GM19468 (cell line): ENCODE measurements at regions not wholly inside any gene's neighbourhood (a gene's known extent, or its start where the extent isn't known, plus 50 kb on each side); places are given as distances from the start of the nearest gene placed in this dataset.

Source experiments
- ATAC-seq: cut with Tn5 transposase; IDR thresholded peaks from one replicate; pipeline ENCODE4 v1.9.1; 2021; ENCODE audit warnings: mild to moderate bottlenecking, moderate library complexity, moderate number of reproducible peaks; ENCODE audit not compliant: unreplicated experiment; ENCODE audit errors: extremely low read depth

GRCh38 chr4:181437895-181438294 lies 805.3 kb upstream of the TENM3 start:
- ATAC-seq, result no peak

- no peak for ATAC-seq
Measured at GRCh38 chr4:181438641-181439040, 804.6 kb upstream of the TENM3 start.

GRCh38 chr4:181443021-181443420 lies 800.2 kb upstream of the TENM3 start:
- no peak for ATAC-seq

DNA sequence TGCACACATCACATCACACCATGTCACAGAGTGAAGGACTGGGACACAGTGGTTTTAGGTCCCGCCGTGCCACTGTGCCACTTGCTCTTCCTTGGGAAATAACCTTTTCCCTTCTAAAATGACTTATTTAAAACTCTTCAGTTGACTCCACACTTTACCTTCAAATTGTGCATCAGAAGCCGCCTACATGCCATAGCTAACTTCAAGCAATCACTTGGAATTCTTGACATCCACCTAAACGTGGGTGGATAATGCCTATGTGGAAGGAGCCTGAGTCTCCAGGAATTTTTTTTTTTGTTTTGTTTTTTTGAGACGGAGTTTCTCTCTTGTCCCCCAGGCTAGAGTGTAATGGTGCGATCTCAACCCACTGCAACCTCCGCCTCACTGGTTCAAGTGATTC lies 777.4 kb upstream of the TENM3 start:
- no peak for ATAC-seq

GRCh38 chr4:181468451-181468850 lies 774.8 kb upstream of the TENM3 start:
- ATAC-seq, result no peak

DNA sequence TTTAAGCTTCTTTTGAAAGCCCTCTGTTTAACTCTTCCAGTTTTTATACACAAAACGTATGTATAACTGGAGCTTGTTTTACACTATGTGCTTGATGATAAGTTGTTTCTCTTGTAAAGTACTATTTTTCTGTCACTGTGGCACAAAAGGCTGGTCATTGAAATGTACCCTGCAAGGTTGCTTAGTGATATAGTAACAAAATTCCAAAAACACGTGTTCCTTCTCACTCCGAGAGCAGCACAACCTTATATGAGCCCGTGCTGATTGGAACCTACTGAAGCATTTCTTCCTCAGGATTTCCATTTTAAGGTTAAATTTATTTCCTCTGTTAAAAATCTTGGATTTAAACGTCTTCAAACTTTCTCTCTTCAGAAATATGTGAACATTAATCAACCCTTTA lies 772.9 kb upstream of the TENM3 start:
- no peak for ATAC-seq

GRCh38 chr4:181475359-181475758 lies 767.8 kb upstream of the TENM3 start:
- ATAC-seq, result no peak

DNA sequence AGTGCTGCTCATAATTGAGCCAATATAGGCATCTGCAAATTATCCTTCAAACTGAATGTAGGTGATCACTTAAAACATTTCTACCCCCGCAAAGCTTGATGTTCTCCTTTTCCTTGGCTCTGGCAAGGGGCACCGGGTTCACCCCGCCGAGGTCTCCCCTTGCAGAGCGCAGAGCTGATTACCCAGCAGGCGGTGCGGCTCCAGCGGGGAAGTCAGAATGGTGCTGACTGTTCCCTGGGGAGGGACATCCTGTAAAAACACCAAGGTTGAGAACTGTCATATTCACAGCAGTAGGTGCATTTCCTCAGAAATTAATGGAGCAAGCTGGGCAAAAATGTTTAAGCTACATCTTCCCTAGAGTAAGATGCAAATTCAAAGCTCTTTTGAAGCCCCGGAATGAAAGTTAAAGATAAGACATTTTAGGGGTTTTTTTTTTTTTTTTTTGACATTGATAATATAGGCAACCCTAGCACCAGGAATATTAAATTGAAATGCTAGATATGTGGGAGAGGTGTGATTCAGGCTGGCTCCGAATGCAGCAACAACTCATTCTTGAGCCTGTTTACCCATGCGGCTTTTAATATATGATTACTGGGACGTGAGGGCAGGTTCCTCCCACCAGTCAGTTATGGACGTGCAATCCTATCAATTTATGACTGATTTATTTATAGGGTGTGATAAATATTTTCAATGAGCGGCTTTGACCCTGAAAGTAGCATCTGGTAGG lies 767.3 kb upstream of the TENM3 start:
- ATAC-seq, result no peak

GRCh38 chr4:181476508-181476890 lies 766.7 kb upstream of the TENM3 start:
- ATAC-seq, result no peak

GRCh38 chr4:181477591-181477990 lies 765.6 kb upstream of the TENM3 start:
- ATAC-seq, result no peak

GRCh38 chr4:181478656-181479055 lies 764.5 kb upstream of the TENM3 start:
- no peak for ATAC-seq

- ATAC-seq, result no peak
Measured at GRCh38 chr4:181479141-181479540, 764.1 kb upstream of the TENM3 start.

DNA sequence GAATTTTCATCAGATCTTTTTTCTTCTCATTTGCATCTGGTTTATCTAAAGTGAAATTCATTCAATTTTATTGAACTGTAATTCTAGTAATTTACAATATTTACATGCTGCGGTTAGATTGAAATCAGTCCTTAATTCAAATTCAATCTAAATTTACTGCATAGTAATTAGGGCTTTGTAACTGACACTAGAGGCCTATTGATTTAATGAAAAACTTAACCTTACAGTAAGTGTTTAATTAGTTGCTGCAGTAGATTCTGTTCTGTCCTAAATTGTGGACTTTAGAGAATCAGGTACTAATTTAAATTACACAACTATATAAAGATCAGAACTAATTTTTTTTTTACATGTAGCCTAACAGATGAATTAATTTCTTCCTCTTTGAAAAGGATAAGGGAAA lies 758.8 kb upstream of the TENM3 start:
- no peak for ATAC-seq

GRCh38 chr4:181488926-181489325 lies 754.3 kb upstream of the TENM3 start:
- ATAC-seq, result no peak

DNA sequence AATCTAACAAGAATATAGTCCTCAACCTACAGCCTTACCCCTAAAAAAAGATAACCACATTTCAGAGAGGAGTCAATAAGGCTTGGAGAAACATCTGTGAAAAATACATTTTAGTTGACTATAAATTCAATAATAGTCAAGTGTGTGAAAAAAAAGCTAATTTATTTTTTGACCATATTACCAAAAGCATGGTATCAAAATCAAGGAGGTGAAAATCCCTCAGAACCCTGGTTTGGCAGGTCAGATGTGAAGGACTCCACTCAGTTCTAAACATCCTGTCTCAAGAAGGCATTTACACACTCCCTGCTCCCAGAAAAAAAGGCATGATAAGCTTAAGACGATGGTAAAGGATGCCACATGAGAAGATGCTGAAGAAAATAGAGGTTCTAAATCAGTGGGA lies 745.1 kb upstream of the TENM3 start:
- ATAC-seq, result no peak

GRCh38 chr4:181502611-181503010 lies 740.6 kb upstream of the TENM3 start:
- no peak for ATAC-seq

GRCh38 chr4:181503687-181504390 lies 739.4 kb upstream of the TENM3 start:
- no peak for ATAC-seq

DNA sequence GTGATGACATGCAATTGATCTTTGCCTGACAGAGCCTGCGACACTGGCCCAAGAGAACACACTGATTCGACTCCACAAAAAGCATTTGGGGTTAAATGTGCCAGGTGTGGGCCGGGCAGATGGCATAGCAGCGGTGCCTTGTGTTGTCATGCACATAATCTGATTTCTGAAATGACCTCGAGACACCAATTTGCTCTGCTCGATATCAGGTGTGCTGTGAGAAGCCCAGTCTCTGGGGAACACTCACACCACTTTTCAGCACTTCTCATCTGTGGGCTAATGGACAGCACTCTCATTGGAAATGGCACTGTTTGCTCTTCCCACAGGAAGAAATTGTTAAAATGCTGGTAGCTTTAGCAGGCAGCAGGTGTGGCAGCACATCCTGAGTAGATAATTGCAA lies 738.3 kb upstream of the TENM3 start:
- ATAC-seq, result no peak

GRCh38 chr4:181507180-181507835 lies 735.9 kb upstream of the TENM3 start:
- ATAC-seq, result no peak

GRCh38 chr4:181507938-181508337 lies 735.3 kb upstream of the TENM3 start:
- ATAC-seq, result no peak

- no peak for ATAC-seq
Measured at GRCh38 chr4:181508601-181509000, 734.6 kb upstream of the TENM3 start.
